DOHH2 (cell line): ENCODE measurements at regions not wholly inside any gene's neighbourhood (a gene's known extent, or its start where the extent isn't known, plus 50 kb on each side); places are given as distances from the start of the nearest gene placed in this dataset.

ENCODE experiments used
- CTCF ChIP-seq: fragments of 200-600 bp; sonication (generic); IDR thresholded peaks from one replicate; pipeline ENCODE4 v1.5.1; 2014; ENCODE audit warnings: antibody characterized with exemption, mild to moderate bottlenecking, low read depth, low read length; ENCODE audit not compliant: poor library complexity, severe bottlenecking
- EZH2phosphoT487 ChIP-seq: fragments of 200-600 bp; sonication (generic); IDR thresholded peaks from 2 replicates; pipeline ENCODE4 v1.6.1; 2017; ENCODE audit warnings: borderline replicate concordance, mild to moderate bottlenecking, antibody characterized with exemption, low read length, moderate library complexity, mixed read lengths

GRCh38 chr10:31087011-31087410, 55.3 kb upstream of the ZNF438 start:
- TF ChIP-seq CTCF: no peak
- no peak for TF ChIP-seq EZH2phosphoT487
